CD14-positive monocyte (primary cell): ENCODE measurements at regions not wholly inside any gene's neighbourhood (a gene's known extent, or its start where the extent isn't known, plus 50 kb on each side); places are given as distances from the start of the nearest gene placed in this dataset.

ENCODE experiments used
- DNase-seq, 3 donors: peaks; one replicate each; pipeline ENCODE4 v3.0.0-alpha.2; 2011 to 2022
- H2AFZ ChIP-seq: 2 replicates; pipeline ENCODE4 v1.6.0; 2012; ENCODE audit warnings: mild to moderate bottlenecking, low read depth, low read length, inconsistent platforms; ENCODE audit not compliant: insufficient read depth, poor library complexity, severe bottlenecking
- H3K27ac ChIP-seq, 2 donors: 1 replicate in 1 of 2; 2 replicates in 1 of 2; pipeline ENCODE4 v1.5.1; 2012 to 2013; ENCODE audit warnings: low read length in 2 of 2, control low read depth in 1 of 2, inconsistent platforms in 1 of 2, low read depth in 1 of 2, mild to moderate bottlenecking in 1 of 2
- H3K27me3 ChIP-seq, 2 donors: one replicate each; pipeline versions ENCODE4 v1.6.0 to v1.6.1; 2011 to 2013; ENCODE audit warnings: low read length in 2 of 2; ENCODE audit not compliant: control insufficient read depth in 2 of 2, insufficient read depth in 2 of 2
- H3K36me3 ChIP-seq, 2 donors: replicated peaks in 1 of 2; 1 replicate in 1 of 2; 2 replicates in 1 of 2; pipeline versions ENCODE4 v1.5.1 to v1.6.1; 2012 to 2013; ENCODE audit warnings: low read length in 2 of 2, control low read depth in 1 of 2, inconsistent platforms in 1 of 2, mild to moderate bottlenecking in 1 of 2; ENCODE audit not compliant: insufficient read depth in 2 of 2, control insufficient read depth in 1 of 2
- H3K4me1 ChIP-seq, 2 donors: 1 replicate in 1 of 2; 2 replicates in 1 of 2; pipeline versions ENCODE4 v1.5.1 to v1.6.1; 2012 to 2013; ENCODE audit warnings: low read length in 2 of 2, control low read depth in 1 of 2, inconsistent platforms in 1 of 2, mild to moderate bottlenecking in 1 of 2, moderate library complexity in 1 of 2; ENCODE audit not compliant: insufficient read depth in 2 of 2, control insufficient read depth in 1 of 2
- H3K4me2 ChIP-seq: replicated peaks from 2 replicates; pipeline ENCODE3; 2012; ENCODE audit warnings: low read length, moderate library complexity, mild to moderate bottlenecking; ENCODE audit not compliant: poor library complexity, severe bottlenecking; ENCODE audit errors: extremely low read depth
- H3K4me3 ChIP-seq, 3 experiments: fragments of 200-600 bp in 1 of 3; sonication (generic) in 1 of 3; replicated peaks in 1 of 3; 1 replicate in 2 of 3; 2 replicates in 1 of 3; pipeline ENCODE4 v1.5.1; 2011 to 2013; ENCODE audit warnings: low read length in 3 of 3, mild to moderate bottlenecking in 3 of 3, control low read depth in 2 of 3, low read depth in 2 of 3, inconsistent platforms in 1 of 3, moderate library complexity in 1 of 3
- H3K79me2 ChIP-seq: 2 replicates; pipeline ENCODE4 v1.6.0; 2012; ENCODE audit warnings: mild to moderate bottlenecking, control low read depth, inconsistent platforms, low read length, moderate library complexity; ENCODE audit not compliant: insufficient read depth
- H3K9ac ChIP-seq: 2 replicates; pipeline ENCODE4 v1.6.0; 2017; ENCODE audit warnings: low read length, mild to moderate bottlenecking; ENCODE audit not compliant: insufficient read depth, poor library complexity, severe bottlenecking
- H3K9me3 ChIP-seq, 2 donors: replicated peaks in 1 of 2; 1 replicate in 1 of 2; 2 replicates in 1 of 2; pipeline versions ENCODE4 v1.5.1 to v1.6.1; 2012 to 2013; ENCODE audit warnings: low read length in 2 of 2, control low read depth in 1 of 2; ENCODE audit not compliant: control insufficient read depth in 1 of 2, insufficient read depth in 1 of 2
- H4K20me1 ChIP-seq: 2 replicates; pipeline ENCODE4 v1.6.0; 2012; ENCODE audit warnings: mild to moderate bottlenecking, low read length, control low read depth, moderate library complexity; ENCODE audit not compliant: insufficient read depth
- H3K27ac Mint-ChIP-seq, 7 donors: one replicate each; pipeline ENCODE4 v1.8.0; 2020; ENCODE audit warnings: mild to moderate bottlenecking in 7 of 7, mixed read lengths in 7 of 7, moderate library complexity in 6 of 7, inconsistent platforms in 2 of 7
- H3K27me3 Mint-ChIP-seq, 3 donors: one replicate each; pipeline ENCODE4 v1.8.0; 2021 to 2022; ENCODE audit warnings: low read depth in 3 of 3, mild to moderate bottlenecking in 3 of 3, mixed read lengths in 3 of 3, moderate library complexity in 3 of 3, inconsistent platforms in 1 of 3
- H3K36me3 Mint-ChIP-seq, 2 donors: one replicate each; pipeline ENCODE4 v1.8.0; 2020; ENCODE audit warnings: mixed read lengths in 2 of 2, inconsistent platforms in 1 of 2, mild to moderate bottlenecking in 1 of 2
- H3K4me1 Mint-ChIP-seq: one replicate; pipeline ENCODE4 v1.8.0; 2020; ENCODE audit warnings: mild to moderate bottlenecking, mixed read lengths
- H3K4me3 Mint-ChIP-seq, 2 donors: one replicate each; pipeline ENCODE4 v1.8.0; 2020; ENCODE audit warnings: mild to moderate bottlenecking in 2 of 2, mixed read lengths in 2 of 2, moderate library complexity in 1 of 2
- H3K9me3 Mint-ChIP-seq, 7 donors: one replicate each; pipeline ENCODE4 v1.8.0; 2020 to 2022; ENCODE audit warnings: mixed read lengths in 7 of 7, mild to moderate bottlenecking in 6 of 7, moderate library complexity in 6 of 7, inconsistent platforms in 2 of 7
- WGBS: methylation state at CpG from one replicate; pipeline ENCODE4 v1.1.5; 2013; ENCODE audit warnings: missing lambda C conversion rate; ENCODE audit not compliant: insufficient coverage; 5-methylcytosine and 5-hydroxymethylcytosine counted together
- intact Hi-C, 2 donors: fragments of 100-400 bp; cut with micrococcal nuclease; formaldehyde crosslinking; loops; one replicate each; pipeline versions ENCODE4 v1.15.0 to v1.15.1; 2023
- TF ChIP-seq, protein P1 (sequence below): fragments of 200-600 bp; IDR thresholded peaks from one replicate; pipeline ENCODE4 v1.8.0; 2022; ENCODE audit warnings: antibody characterized with exemption, mild to moderate bottlenecking

DNA sequence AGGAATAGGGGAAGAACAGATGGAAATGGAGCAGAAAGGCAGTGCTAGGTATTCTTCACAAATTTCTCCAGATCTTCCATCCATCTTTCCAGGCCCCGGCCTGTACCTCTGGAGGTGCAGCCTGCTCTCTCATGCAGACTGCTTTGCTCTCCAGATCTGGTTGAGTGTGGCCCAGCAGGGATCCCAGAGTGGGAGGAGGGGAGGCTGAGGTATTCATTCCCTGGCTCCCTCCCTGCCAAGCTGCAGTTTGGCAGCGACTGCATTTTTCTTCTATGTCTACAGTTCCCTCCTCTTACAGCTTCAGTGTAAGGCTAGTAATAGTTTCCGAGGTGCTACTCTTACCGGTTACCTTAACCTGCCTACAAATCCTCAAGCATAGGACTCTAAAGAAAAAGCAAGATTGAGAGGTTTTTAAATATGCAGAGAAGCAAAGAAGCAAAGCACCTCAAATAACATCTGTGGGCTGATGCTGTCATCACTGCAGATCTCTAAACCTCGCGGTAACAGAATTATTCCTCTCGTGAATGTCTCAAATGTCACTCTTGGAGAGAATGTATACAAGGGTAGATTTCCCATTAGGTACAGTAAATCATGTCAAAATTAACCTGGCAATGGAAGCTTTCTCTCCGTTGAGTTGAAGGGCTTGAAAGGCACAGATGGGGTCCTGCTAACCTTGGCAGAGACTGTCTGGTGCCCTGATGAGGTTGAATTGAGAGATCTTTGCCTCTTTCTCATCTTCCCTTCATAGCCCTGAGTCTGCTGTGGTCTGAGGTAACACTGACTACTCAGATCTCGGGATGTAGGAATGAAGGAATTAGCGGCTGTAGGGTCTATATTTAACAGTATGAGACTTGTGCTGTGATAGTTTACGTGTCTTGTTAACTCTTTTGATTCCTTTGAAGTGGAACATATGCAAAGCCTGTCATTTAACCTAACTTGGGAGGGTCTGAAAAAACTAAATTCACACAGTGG is 297.9 kb upstream of the C11orf87 start:
- WGBS: 77% methylated on average over 3 of the region's 11 CpGs
- no peaks in the 10 kb centered on the region for H3K27me3 Mint-ChIP-seq
- H3K79me2 ChIP-seq: no peaks in the 10 kb centered on the region

DNA sequence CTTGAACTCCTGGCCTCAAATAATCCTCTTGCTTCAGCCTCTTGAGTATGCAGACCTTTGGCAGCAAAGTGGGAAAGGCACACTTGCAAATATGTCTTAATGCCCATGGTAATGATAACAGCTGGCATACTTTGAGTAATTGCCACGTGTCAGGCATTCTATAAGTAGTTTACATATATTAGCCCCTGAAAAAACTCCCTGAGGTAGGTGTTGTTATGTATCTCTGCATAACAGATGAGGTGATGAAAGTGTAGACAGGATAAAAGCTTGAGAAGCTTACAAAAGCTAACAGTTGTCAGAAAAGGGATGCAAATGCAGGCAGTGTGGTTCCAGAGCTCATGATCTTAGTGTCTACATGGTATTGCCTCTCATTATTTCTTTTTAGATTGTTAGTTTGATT is 291.1 kb upstream of the C11orf87 start:
- Histone ChIP-seq H3K27me3 (no peaks in the 10 kb centered on the region), H2AFZ (no peak overlapping the region), H4K20me1 (no peaks in the 10 kb centered on the region), H3K4me1 (no peaks in the 10 kb centered on the region), H3K9ac (no peak overlapping the region), H3K27ac (no peak overlapping the region), H3K4me2 (no peak overlapping the region), H3K4me3 (no peak overlapping the region), H3K36me3 (no peaks in the 10 kb centered on the region), H3K79me2 (no peaks in the 10 kb centered on the region), H3K9me3 (no peaks in the 10 kb centered on the region)
- Mint-ChIP-seq H3K9me3 (peaks cover 0 to 2% (median 0%) of the 10 kb centered on the region in 7 donors), H3K4me1 (no peaks in the 10 kb centered on the region), H3K4me3 (no peak overlapping the region), H3K36me3 (no peaks in the 10 kb centered on the region), H3K27me3 (no peaks in the 10 kb centered on the region), H3K27ac (no peak overlapping the region)
- intact Hi-C loops: no loop called here
- WGBS: no CpG with 5 or more reads among the region's 1 CpG
- TF ChIP-seq, protein P1, sequence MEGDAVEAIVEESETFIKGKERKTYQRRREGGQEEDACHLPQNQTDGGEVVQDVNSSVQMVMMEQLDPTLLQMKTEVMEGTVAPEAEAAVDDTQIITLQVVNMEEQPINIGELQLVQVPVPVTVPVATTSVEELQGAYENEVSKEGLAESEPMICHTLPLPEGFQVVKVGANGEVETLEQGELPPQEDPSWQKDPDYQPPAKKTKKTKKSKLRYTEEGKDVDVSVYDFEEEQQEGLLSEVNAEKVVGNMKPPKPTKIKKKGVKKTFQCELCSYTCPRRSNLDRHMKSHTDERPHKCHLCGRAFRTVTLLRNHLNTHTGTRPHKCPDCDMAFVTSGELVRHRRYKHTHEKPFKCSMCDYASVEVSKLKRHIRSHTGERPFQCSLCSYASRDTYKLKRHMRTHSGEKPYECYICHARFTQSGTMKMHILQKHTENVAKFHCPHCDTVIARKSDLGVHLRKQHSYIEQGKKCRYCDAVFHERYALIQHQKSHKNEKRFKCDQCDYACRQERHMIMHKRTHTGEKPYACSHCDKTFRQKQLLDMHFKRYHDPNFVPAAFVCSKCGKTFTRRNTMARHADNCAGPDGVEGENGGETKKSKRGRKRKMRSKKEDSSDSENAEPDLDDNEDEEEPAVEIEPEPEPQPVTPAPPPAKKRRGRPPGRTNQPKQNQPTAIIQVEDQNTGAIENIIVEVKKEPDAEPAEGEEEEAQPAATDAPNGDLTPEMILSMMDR: no peak
- DNase-seq: no peak

More for the DNA sequence above, 297.9 kb upstream of the C11orf87 start:
- Histone ChIP-seq H3K27ac (no peak overlapping the region), H2AFZ (no peak overlapping the region), H3K36me3 (no peaks in the 10 kb centered on the region), H3K4me2 (no peak overlapping the region), H3K4me3 (no peak overlapping the region), H4K20me1 (no peaks in the 10 kb centered on the region), H3K27me3 (no peaks in the 10 kb centered on the region), H3K9ac (no peak overlapping the region), H3K9me3 (no peaks in the 10 kb centered on the region), H3K4me1 (no peaks in the 10 kb centered on the region)
- no peaks in the 10 kb centered on the region for H3K36me3 Mint-ChIP-seq
- peaks cover 0 to 3% (median 0%) of the 10 kb centered on the region in 7 donors for H3K9me3 Mint-ChIP-seq
- no peak overlapping the region for H3K4me3 Mint-ChIP-seq
- DNase-seq: no peak
- H3K4me1 Mint-ChIP-seq: no peaks in the 10 kb centered on the region
- no peak overlapping the region for H3K27ac Mint-ChIP-seq
- intact Hi-C loops: no loop called here
- TF ChIP-seq, protein P1: no peak
